GM20000 (cell line): ENCODE measurements at regions not wholly inside any gene's neighbourhood (a gene's known extent, or its start where the extent isn't known, plus 50 kb on each side); places are given as distances from the start of the nearest gene placed in this dataset.

Experiments
- DNase-seq: peaks from one replicate; pipeline ENCODE4 v3.0.0; 2012; ENCODE audit warnings: low spot score
- TF ChIP-seq, protein P1 (sequence below): IDR thresholded peaks from 2 replicates; pipeline ENCODE4 v1.5.1; 2012; ENCODE audit warnings: mild to moderate bottlenecking, control low read depth; ENCODE audit errors: extremely low read depth, missing control alignments

DNA sequence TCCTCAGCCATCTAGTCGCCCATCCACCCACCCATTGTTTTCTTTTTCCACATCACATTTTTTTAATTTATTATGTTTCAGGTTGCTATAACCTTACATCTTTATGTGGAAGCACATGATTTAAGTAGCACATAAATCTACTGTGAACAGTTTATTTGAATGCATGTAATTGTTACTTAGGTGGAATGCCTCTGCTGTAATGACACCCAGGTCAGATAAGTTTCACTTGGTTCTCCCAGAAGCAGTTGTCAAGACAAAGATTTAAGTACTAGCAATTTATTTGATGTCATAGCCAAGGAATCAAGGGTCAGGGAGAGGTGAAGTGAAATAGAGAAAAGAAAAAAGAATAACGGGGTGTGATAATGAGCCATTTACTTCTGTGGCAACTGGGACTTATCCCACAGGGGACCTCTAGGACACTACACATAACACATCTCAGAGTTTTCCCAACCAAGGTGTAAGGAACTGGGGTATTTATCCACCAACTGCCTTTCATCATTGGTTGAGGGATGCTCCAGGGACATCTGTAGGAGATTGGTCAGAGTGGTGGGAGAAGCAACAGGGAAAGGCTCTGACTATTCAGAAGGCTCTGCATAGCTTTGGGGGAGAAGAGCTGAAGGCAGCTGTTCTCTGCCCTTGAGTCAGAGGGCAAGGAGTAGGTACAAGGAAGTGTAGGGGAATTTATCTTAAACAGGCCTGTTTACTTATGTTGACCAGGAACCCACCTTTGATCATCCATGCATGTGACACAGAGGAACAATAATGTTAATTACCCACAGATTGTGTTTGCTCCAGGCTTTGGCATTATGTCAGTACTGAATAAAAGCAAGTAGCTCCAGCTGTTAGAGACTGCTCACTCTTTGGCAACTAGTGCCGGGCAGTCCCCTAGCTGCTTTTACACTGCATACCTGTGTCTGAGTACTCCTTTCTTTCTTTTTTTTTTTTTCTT lies 94.8 kb downstream of the CD200R1L start:
- no peak for DNase-seq
- TF ChIP-seq, protein P1, sequence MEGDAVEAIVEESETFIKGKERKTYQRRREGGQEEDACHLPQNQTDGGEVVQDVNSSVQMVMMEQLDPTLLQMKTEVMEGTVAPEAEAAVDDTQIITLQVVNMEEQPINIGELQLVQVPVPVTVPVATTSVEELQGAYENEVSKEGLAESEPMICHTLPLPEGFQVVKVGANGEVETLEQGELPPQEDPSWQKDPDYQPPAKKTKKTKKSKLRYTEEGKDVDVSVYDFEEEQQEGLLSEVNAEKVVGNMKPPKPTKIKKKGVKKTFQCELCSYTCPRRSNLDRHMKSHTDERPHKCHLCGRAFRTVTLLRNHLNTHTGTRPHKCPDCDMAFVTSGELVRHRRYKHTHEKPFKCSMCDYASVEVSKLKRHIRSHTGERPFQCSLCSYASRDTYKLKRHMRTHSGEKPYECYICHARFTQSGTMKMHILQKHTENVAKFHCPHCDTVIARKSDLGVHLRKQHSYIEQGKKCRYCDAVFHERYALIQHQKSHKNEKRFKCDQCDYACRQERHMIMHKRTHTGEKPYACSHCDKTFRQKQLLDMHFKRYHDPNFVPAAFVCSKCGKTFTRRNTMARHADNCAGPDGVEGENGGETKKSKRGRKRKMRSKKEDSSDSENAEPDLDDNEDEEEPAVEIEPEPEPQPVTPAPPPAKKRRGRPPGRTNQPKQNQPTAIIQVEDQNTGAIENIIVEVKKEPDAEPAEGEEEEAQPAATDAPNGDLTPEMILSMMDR = no peak

DNA sequence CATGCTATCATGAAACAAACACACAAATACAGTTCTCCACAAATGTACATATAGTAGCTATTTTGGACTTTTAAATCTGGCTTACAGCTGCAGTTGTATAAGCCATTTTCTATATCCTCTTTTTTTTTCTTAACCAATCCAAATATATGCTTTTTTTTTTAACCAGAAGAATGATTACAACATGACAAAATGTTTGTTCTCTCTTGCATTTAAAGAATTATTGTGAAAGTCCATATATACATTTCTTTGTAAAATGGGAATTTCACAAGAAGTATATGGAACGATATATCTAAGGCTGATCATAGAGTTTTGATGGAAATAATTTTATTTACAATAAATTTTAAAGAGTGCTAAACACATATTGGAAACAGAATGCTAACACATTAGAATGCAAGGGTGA lies 95.6 kb downstream of the CD200R1L start:
- no peak for DNase-seq
- TF ChIP-seq, protein P1 = no peak

DNA sequence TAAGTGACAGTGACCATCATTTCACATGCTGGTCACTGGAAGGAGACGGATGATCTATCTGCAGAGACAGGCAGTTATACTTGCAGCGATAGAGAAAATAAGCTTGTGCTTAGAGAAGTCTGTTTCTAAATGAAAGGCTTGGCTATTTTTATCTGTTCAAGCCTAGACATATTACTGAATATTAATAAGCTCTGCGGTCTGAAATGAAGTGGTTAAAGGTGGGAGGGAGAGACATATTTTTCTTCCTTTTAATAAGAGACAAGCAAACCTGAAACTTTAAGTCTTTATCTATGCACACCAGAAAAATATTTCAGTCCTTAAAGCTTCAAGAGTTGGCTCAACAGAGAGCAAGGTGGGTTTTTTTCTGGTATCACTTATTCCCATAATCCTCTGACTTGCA lies 99.0 kb downstream of the CD200R1L start:
- TF ChIP-seq, protein P1 = no peak
- no peak for DNase-seq

DNA sequence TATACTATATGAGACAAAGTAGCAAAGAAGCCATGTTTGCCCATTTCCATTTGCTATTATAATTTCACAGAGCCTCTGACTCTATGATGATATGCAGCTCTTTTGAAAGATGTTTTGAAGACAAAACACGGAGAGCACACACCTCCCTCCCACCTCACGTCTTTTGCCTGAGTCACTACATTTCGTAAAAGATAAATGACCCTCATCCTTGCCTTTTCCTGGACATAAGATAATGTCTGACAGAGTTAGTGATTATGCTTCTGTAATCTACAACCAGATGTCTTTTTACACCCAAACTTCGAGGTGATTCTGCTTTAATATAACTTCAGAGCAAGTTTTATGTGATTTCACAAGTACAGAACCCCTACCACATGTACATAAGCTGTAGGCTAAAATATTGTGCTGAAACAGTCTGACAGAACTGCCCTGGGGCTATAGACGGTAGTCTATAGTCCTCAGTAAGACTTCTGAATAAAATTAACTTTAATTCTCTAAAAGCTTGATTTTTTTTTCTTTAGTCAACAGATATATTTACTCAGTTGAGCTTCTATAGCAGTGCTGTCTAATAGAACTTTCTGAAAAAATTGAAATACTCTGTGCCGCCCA lies 99.9 kb downstream of the CD200R1L start:
- DNase-seq = no peak
- TF ChIP-seq, protein P1 = no peak

DNA sequence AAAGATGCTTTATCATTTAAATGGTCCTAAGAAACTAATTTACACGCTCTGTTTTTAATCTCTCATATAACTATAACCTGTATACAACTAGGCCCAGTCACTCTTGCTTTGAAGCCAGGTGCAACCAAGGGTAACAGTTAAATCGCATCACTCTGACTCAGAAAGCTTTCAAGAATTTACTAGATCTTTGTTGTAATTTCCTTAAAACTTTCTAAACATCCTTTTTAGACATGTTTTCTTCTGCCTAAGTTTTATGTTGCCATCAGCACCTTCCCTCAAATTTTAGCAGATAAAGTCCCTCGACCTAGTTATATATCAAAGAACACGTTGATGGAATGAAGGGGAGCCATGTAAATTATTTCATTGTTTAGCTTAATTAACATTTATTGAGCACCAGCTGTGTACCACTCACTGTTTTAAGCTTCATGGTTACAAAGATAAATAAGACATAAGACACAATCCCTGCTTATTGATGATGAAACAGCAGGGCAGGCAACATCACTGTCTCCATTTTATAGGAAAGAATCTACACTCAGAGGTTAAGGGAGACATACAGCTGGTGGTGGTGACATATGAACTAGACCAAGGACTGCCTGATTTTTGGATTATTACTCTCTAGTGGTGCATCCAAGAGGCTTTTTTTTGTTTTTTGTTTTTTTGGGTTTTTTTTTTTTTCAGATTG lies 101.0 kb downstream of the CD200R1L start:
- no peak for DNase-seq
- TF ChIP-seq, protein P1 = no peak

DNA sequence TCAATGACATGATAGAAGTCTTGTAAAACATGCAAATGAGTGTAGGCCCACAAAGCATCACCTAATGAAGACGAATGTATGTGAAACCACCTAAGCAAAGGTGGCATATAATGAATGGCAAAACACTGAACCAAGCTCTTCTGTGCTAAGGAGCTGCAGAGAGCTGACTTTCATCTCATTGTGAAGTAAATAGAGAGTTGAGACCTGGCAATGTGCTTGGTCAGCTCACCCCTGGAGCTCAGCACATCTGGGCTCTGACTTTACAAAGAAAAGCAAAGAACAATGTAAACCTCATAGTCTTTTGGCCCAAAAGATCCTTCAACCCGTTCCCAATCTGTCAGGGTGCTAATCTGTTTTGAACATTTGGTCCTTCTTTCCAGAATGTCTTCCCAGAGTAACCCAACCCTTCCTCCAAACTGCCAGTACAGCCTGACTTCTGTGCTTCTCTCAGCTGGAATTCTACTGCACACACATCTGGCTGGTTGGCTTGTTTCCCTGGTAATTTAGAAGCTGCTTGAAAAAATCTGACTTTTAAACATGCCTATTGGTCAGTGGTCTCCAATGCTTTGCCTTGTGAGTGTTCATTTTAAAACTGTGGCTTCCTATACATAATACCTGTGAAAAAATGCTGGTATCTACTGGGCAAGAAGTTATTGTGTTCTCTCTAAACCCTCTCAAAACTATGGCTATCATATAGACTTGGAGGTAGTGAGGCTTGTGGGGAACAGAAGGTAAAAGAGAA lies 101.7 kb downstream of the CD200R1L start:
- no peak for DNase-seq
- TF ChIP-seq, protein P1 = no peak
